CD14-positive monocyte (primary cell): ENCODE measurements at regions not wholly inside any gene's neighbourhood (a gene's known extent, or its start where the extent isn't known, plus 50 kb on each side); places are given as distances from the start of the nearest gene placed in this dataset.

Experiments
- DNase-seq, 3 donors: peaks; one replicate each; pipeline ENCODE4 v3.0.0-alpha.2; 2011 to 2022
- H2AFZ ChIP-seq: 2 replicates; pipeline ENCODE4 v1.6.0; 2012; ENCODE audit warnings: mild to moderate bottlenecking, low read depth, low read length, inconsistent platforms; ENCODE audit not compliant: insufficient read depth, poor library complexity, severe bottlenecking
- H3K27ac ChIP-seq, 2 donors: 1 replicate in 1 of 2; 2 replicates in 1 of 2; pipeline ENCODE4 v1.5.1; 2012 to 2013; ENCODE audit warnings: low read length in 2 of 2, control low read depth in 1 of 2, inconsistent platforms in 1 of 2, low read depth in 1 of 2, mild to moderate bottlenecking in 1 of 2
- H3K27me3 ChIP-seq, 2 donors: one replicate each; pipeline versions ENCODE4 v1.6.0 to v1.6.1; 2011 to 2013; ENCODE audit warnings: low read length in 2 of 2; ENCODE audit not compliant: control insufficient read depth in 2 of 2, insufficient read depth in 2 of 2
- H3K36me3 ChIP-seq, 2 donors: replicated peaks in 1 of 2; 1 replicate in 1 of 2; 2 replicates in 1 of 2; pipeline versions ENCODE4 v1.5.1 to v1.6.1; 2012 to 2013; ENCODE audit warnings: low read length in 2 of 2, control low read depth in 1 of 2, inconsistent platforms in 1 of 2, mild to moderate bottlenecking in 1 of 2; ENCODE audit not compliant: insufficient read depth in 2 of 2, control insufficient read depth in 1 of 2
- H3K4me1 ChIP-seq, 2 donors: 1 replicate in 1 of 2; 2 replicates in 1 of 2; pipeline versions ENCODE4 v1.5.1 to v1.6.1; 2012 to 2013; ENCODE audit warnings: low read length in 2 of 2, control low read depth in 1 of 2, inconsistent platforms in 1 of 2, mild to moderate bottlenecking in 1 of 2, moderate library complexity in 1 of 2; ENCODE audit not compliant: insufficient read depth in 2 of 2, control insufficient read depth in 1 of 2
- H3K4me2 ChIP-seq: replicated peaks from 2 replicates; pipeline ENCODE3; 2012; ENCODE audit warnings: low read length, moderate library complexity, mild to moderate bottlenecking; ENCODE audit not compliant: poor library complexity, severe bottlenecking; ENCODE audit errors: extremely low read depth
- H3K4me3 ChIP-seq, 3 experiments: fragments of 200-600 bp in 1 of 3; sonication (generic) in 1 of 3; replicated peaks in 1 of 3; 1 replicate in 2 of 3; 2 replicates in 1 of 3; pipeline ENCODE4 v1.5.1; 2011 to 2013; ENCODE audit warnings: low read length in 3 of 3, mild to moderate bottlenecking in 3 of 3, control low read depth in 2 of 3, low read depth in 2 of 3, inconsistent platforms in 1 of 3, moderate library complexity in 1 of 3
- H3K79me2 ChIP-seq: 2 replicates; pipeline ENCODE4 v1.6.0; 2012; ENCODE audit warnings: mild to moderate bottlenecking, control low read depth, inconsistent platforms, low read length, moderate library complexity; ENCODE audit not compliant: insufficient read depth
- H3K9ac ChIP-seq: 2 replicates; pipeline ENCODE4 v1.6.0; 2017; ENCODE audit warnings: low read length, mild to moderate bottlenecking; ENCODE audit not compliant: insufficient read depth, poor library complexity, severe bottlenecking
- H3K9me3 ChIP-seq, 2 donors: replicated peaks in 1 of 2; 1 replicate in 1 of 2; 2 replicates in 1 of 2; pipeline versions ENCODE4 v1.5.1 to v1.6.1; 2012 to 2013; ENCODE audit warnings: low read length in 2 of 2, control low read depth in 1 of 2; ENCODE audit not compliant: control insufficient read depth in 1 of 2, insufficient read depth in 1 of 2
- H4K20me1 ChIP-seq: 2 replicates; pipeline ENCODE4 v1.6.0; 2012; ENCODE audit warnings: mild to moderate bottlenecking, low read length, control low read depth, moderate library complexity; ENCODE audit not compliant: insufficient read depth
- H3K27ac Mint-ChIP-seq, 7 donors: one replicate each; pipeline ENCODE4 v1.8.0; 2020; ENCODE audit warnings: mild to moderate bottlenecking in 7 of 7, mixed read lengths in 7 of 7, moderate library complexity in 6 of 7, inconsistent platforms in 2 of 7
- H3K27me3 Mint-ChIP-seq, 3 donors: one replicate each; pipeline ENCODE4 v1.8.0; 2021 to 2022; ENCODE audit warnings: low read depth in 3 of 3, mild to moderate bottlenecking in 3 of 3, mixed read lengths in 3 of 3, moderate library complexity in 3 of 3, inconsistent platforms in 1 of 3
- H3K36me3 Mint-ChIP-seq, 2 donors: one replicate each; pipeline ENCODE4 v1.8.0; 2020; ENCODE audit warnings: mixed read lengths in 2 of 2, inconsistent platforms in 1 of 2, mild to moderate bottlenecking in 1 of 2
- H3K4me1 Mint-ChIP-seq: one replicate; pipeline ENCODE4 v1.8.0; 2020; ENCODE audit warnings: mild to moderate bottlenecking, mixed read lengths
- H3K4me3 Mint-ChIP-seq, 2 donors: one replicate each; pipeline ENCODE4 v1.8.0; 2020; ENCODE audit warnings: mild to moderate bottlenecking in 2 of 2, mixed read lengths in 2 of 2, moderate library complexity in 1 of 2
- H3K9me3 Mint-ChIP-seq, 7 donors: one replicate each; pipeline ENCODE4 v1.8.0; 2020 to 2022; ENCODE audit warnings: mixed read lengths in 7 of 7, mild to moderate bottlenecking in 6 of 7, moderate library complexity in 6 of 7, inconsistent platforms in 2 of 7
- CTCF ChIP-seq: fragments of 200-600 bp; IDR thresholded peaks from one replicate; pipeline ENCODE4 v1.8.0; 2022; ENCODE audit warnings: antibody characterized with exemption, mild to moderate bottlenecking
- WGBS: methylation state at CpG from one replicate; pipeline ENCODE4 v1.1.5; 2013; ENCODE audit warnings: missing lambda C conversion rate; ENCODE audit not compliant: insufficient coverage; 5-methylcytosine and 5-hydroxymethylcytosine counted together
- intact Hi-C, 2 donors: fragments of 100-400 bp; cut with micrococcal nuclease; formaldehyde crosslinking; loops; one replicate each; pipeline versions ENCODE4 v1.15.0 to v1.15.1; 2023

GRCh38 chr12:92341065-92341668, 195.5 kb upstream of the BTG1 start:
- peak in 1 of 3 donors; percentile 17 for DNase-seq
- H3K36me3 Mint-ChIP-seq, result peaks cover 2 to 3% of the 10 kb centered on the region in 2 donors
- no peaks in the 10 kb centered on the region for H3K27me3 ChIP-seq

More at GRCh38 chr12:92341065-92341668, 195.5 kb upstream of the BTG1 start:
- peak overlapping the region; percentile 68 for H3K4me2 ChIP-seq
- H3K4me1 Mint-ChIP-seq, result peaks cover 26% of the 10 kb centered on the region
- H2AFZ ChIP-seq, result peak overlapping the region; percentile 72
- H3K27ac Mint-ChIP-seq, result peak overlapping the region in 5 of 7 donors; percentile 20 to 84 (median 47)
- H4K20me1 ChIP-seq, result no peaks in the 10 kb centered on the region
- no peak for TF ChIP-seq CTCF
- no peak overlapping the region for H3K9ac ChIP-seq
- peak overlapping the region in 1 of 2 donors; percentile 13 for H3K27ac ChIP-seq
- intact Hi-C loops, result loop anchor here in 1 of 2 donors (10.0 kb wide), 1 partner anchor 214 kb away; no protein-coding TSS in a partner anchor
- H3K9me3 Mint-ChIP-seq, result peaks cover 6 to 11% (median 8%) of the 10 kb centered on the region in 7 donors
- peak overlapping the region in 2 of 3 experiments; percentile 32 to 46 for H3K4me3 ChIP-seq
- WGBS, result 7% methylated on average over 10 of the region's 13 CpGs
- peak overlapping the region; percentile 50 to 77 for H3K4me3 Mint-ChIP-seq
- peaks cover 0 to 5% of the 10 kb centered on the region in 2 donors for H3K9me3 ChIP-seq
- no peaks in the 10 kb centered on the region for H3K36me3 ChIP-seq
- peaks cover 5 to 24% of the 10 kb centered on the region in 2 donors for H3K4me1 ChIP-seq
- H3K27me3 Mint-ChIP-seq, result no peaks in the 10 kb centered on the region
- no peaks in the 10 kb centered on the region for H3K79me2 ChIP-seq
